GM23338 (cell line): ENCODE measurements at regions not wholly inside any gene's neighbourhood (a gene's known extent, or its start where the extent isn't known, plus 50 kb on each side); places are given as distances from the start of the nearest gene placed in this dataset.

ENCODE experiments used
- ATAC-seq: fragments of 200-7000 bp; cut with Tn5 transposase; 3 replicates; pipeline ENCODE4 v1.9.1; 2020
- DNase-seq: peaks from one replicate; pipeline ENCODE4 v3.0.0-alpha.2; 2015; ENCODE audit warnings: low spot score
- H2AFZ ChIP-seq: fragments of 200-600 bp; sonication (generic); 2 replicates; pipeline ENCODE4 v1.8.0; 2016; ENCODE audit warnings: antibody characterized with exemption, mild to moderate bottlenecking, moderate library complexity
- H3F3A ChIP-seq: fragments of 200-600 bp; sonication (generic); replicated peaks from 2 replicates; pipeline ENCODE4 v1.8.0; 2017; ENCODE audit warnings: antibody characterized with exemption, mixed run types, low read depth
- H3K27ac ChIP-seq: fragments of 200-600 bp; sonication (generic); 2 replicates; pipeline ENCODE4 v1.6.1; 2016; ENCODE audit warnings: low read depth
- H3K27me3 ChIP-seq: fragments of 200-600 bp; sonication (generic); 2 replicates; pipeline ENCODE4 v1.8.0; 2016; ENCODE audit warnings: mild to moderate bottlenecking, mixed run types, moderate library complexity; ENCODE audit not compliant: insufficient read depth
- H3K36me3 ChIP-seq: fragments of 200-600 bp; sonication (generic); 2 replicates; pipeline ENCODE4 v1.8.0; 2016; ENCODE audit warnings: mild to moderate bottlenecking; ENCODE audit not compliant: insufficient read depth
- H3K4me1 ChIP-seq: fragments of 200-600 bp; sonication (generic); 2 replicates; pipeline ENCODE4 v1.8.0; 2016; ENCODE audit warnings: mild to moderate bottlenecking, moderate library complexity; ENCODE audit not compliant: insufficient read depth
- H3K4me2 ChIP-seq: fragments of 200-600 bp; sonication (generic); 2 replicates; pipeline ENCODE4 v1.7.1; 2017; ENCODE audit warnings: mixed run types
- H3K4me3 ChIP-seq: fragments of 200-600 bp; sonication (generic); 2 replicates; pipeline ENCODE4 v1.6.1; 2016; ENCODE audit warnings: mixed run types
- H3K79me2 ChIP-seq: fragments of 200-600 bp; sonication (generic); replicated peaks from 2 replicates; pipeline ENCODE4 v1.8.0; 2017; ENCODE audit warnings: mild to moderate bottlenecking; ENCODE audit not compliant: insufficient read depth
- H3K9me2 ChIP-seq: fragments of 200-600 bp; sonication (generic); 2 replicates; pipeline ENCODE4 v1.8.0; 2017; ENCODE audit not compliant: insufficient read depth
- H4K20me1 ChIP-seq: fragments of 200-600 bp; sonication (generic); replicated peaks from 2 replicates; pipeline ENCODE4 v1.8.0; 2017; ENCODE audit warnings: mild to moderate bottlenecking; ENCODE audit not compliant: insufficient read depth
- H3K27ac Mint-ChIP-seq: 2 replicates; pipeline ENCODE4 v1.8.0; 2020; ENCODE audit warnings: inconsistent platforms, mild to moderate bottlenecking, moderate library complexity, mixed read lengths
- H3K27me3 Mint-ChIP-seq: 3 replicates; pipeline ENCODE4 v1.8.0; 2022; ENCODE audit warnings: low read depth, mild to moderate bottlenecking, moderate library complexity, mixed read lengths, inconsistent platforms; ENCODE audit not compliant: insufficient read depth, poor library complexity
- H3K36me3 Mint-ChIP-seq: 3 replicates; pipeline ENCODE4 v1.8.0; 2021; ENCODE audit warnings: low read depth, mild to moderate bottlenecking, inconsistent platforms, moderate library complexity, mixed read lengths
- H3K4me1 Mint-ChIP-seq: 3 replicates; pipeline ENCODE4 v1.8.0; 2020; ENCODE audit warnings: mild to moderate bottlenecking, inconsistent platforms, mixed read lengths
- H3K4me3 Mint-ChIP-seq: 3 replicates; pipeline ENCODE4 v1.8.0; 2021; ENCODE audit warnings: moderate library complexity, mild to moderate bottlenecking, inconsistent platforms, mixed read lengths
- H3K9me3 Mint-ChIP-seq: 3 replicates; pipeline ENCODE4 v1.8.0; 2020; ENCODE audit warnings: moderate library complexity, mild to moderate bottlenecking, inconsistent platforms, mixed read lengths
- CREB1 ChIP-seq: fragments of 250-450 bp; sonication (Bioruptor Pico); IDR thresholded peaks from 2 replicates; pipeline ENCODE4 v1.5.0; 2020; ENCODE audit warnings: low read depth, mild to moderate bottlenecking, moderate library complexity
- EZH2 ChIP-seq: fragments of 200-600 bp; sonication (generic); IDR thresholded peaks from one replicate; pipeline ENCODE4 v1.8.0; 2017; ENCODE audit warnings: antibody characterized with exemption, mild to moderate bottlenecking, low read depth; ENCODE audit not compliant: unreplicated experiment
- EZH2phosphoT487 ChIP-seq: fragments of 200-600 bp; sonication (generic); IDR thresholded peaks from one replicate; pipeline ENCODE4 v1.8.1; 2018; ENCODE audit warnings: antibody characterized with exemption; ENCODE audit not compliant: unreplicated experiment
- JUNB ChIP-seq: IDR thresholded peaks from one replicate; pipeline ENCODE4 v1.6.1; 2016; ENCODE audit warnings: antibody characterized with exemption; ENCODE audit not compliant: unreplicated experiment
- NANOG ChIP-seq: IDR thresholded peaks from 2 replicates; pipeline ENCODE4 v1.6.1; 2016; ENCODE audit warnings: antibody characterized with exemption, borderline replicate concordance
- POLR2AphosphoS5 ChIP-seq: IDR thresholded peaks from 2 replicates; pipeline ENCODE4 v1.6.1; 2016; ENCODE audit warnings: antibody characterized with exemption, low read depth
- REST ChIP-seq: IDR thresholded peaks from one replicate; pipeline ENCODE4 v1.6.1; 2018; ENCODE audit warnings: antibody characterized with exemption; ENCODE audit not compliant: unreplicated experiment
- STAT1 ChIP-seq: IDR thresholded peaks from one replicate; pipeline ENCODE4 v1.6.1; 2016; ENCODE audit warnings: antibody characterized with exemption; ENCODE audit not compliant: unreplicated experiment
- ZNF114 ChIP-seq: fragments of 250-450 bp; sonication (Bioruptor Pico); IDR thresholded peaks from 2 replicates; pipeline ENCODE4 v1.5.0; 2020; ENCODE audit warnings: mild to moderate bottlenecking, moderate library complexity
- ZNF331 ChIP-seq: fragments of 250-450 bp; sonication (Bioruptor Pico); IDR thresholded peaks from 2 replicates; pipeline ENCODE4 v1.5.0; 2020; ENCODE audit warnings: low read depth, mild to moderate bottlenecking, moderate library complexity
- TF ChIP-seq, protein P1 (sequence below): IDR thresholded peaks from 2 replicates; pipeline ENCODE4 v1.6.1; 2016; ENCODE audit warnings: antibody characterized with exemption
- TF ChIP-seq, protein P2 (sequence below), 2 experiments: fragments of 200-600 bp in 1 of 2; sonication (generic) in 1 of 2; conservative IDR thresholded peaks; 2 replicates each; pipeline versions ENCODE4 v1.5.1 to v1.6.1; 2016 to 2017; ENCODE audit warnings: antibody characterized with exemption in 2 of 2, low read depth in 2 of 2, mild to moderate bottlenecking in 2 of 2, moderate library complexity in 1 of 2
- TF ChIP-seq, protein P3 (sequence below): fragments of 250-450 bp; sonication (Bioruptor Pico); IDR thresholded peaks from 2 replicates; pipeline ENCODE4 v1.5.0; 2020; ENCODE audit warnings: mild to moderate bottlenecking, moderate library complexity

DNA sequence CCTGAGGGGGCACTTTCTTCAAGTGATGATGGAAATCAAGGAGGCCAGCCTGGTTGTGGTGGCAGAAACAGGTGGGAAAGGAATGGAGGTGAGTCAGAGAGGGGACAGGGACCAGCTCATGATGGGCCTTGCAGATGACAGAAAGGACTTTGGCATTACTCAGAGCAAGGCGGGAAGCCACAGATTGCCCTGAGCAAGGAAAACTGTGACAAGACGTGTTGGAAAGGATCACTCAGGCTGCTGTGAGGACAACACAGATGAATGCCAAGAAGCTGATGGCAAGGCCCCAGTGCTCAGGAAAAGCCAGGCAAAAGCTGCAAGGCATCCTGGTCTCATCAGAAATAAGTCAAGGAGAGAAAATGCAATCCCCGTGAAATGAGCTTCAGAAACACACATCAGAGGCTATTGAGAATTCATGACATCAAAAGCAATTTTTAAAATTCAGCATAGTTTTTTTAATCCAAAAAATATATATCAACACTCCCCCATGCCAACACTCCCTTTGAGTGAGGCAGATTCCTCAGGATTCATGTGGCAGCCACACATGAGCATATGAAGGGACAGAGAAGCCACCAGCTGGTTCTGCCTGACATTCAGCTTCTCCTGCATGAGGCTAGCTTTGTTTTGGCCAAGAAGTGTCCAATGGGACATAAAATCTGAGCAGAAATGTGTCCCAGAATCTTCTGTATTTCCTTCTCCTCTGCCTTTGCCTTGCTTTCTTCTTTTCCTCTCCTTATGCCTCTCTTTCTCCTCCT lies 244.5 kb upstream of the MYO3A start:
- H3K27ac ChIP-seq, result no peak overlapping the region
- no peak for ATAC-seq
- no peaks in the 10 kb centered on the region for H3K4me1 Mint-ChIP-seq
- no peaks in the 10 kb centered on the region for H3K9me3 Mint-ChIP-seq
- H3K4me1 ChIP-seq, result no peaks in the 10 kb centered on the region
- no peaks in the 10 kb centered on the region for H4K20me1 ChIP-seq
- no peak overlapping the region for H3K4me3 Mint-ChIP-seq
- H3K27me3 ChIP-seq, result no peaks in the 10 kb centered on the region
- TF ChIP-seq JUNB, result no peak
- TF ChIP-seq, protein P1, sequence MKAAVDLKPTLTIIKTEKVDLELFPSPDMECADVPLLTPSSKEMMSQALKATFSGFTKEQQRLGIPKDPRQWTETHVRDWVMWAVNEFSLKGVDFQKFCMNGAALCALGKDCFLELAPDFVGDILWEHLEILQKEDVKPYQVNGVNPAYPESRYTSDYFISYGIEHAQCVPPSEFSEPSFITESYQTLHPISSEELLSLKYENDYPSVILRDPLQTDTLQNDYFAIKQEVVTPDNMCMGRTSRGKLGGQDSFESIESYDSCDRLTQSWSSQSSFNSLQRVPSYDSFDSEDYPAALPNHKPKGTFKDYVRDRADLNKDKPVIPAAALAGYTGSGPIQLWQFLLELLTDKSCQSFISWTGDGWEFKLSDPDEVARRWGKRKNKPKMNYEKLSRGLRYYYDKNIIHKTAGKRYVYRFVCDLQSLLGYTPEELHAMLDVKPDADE, result no peak
- TF ChIP-seq ZNF331 (CRISPR knock-in tag), result no peak
- TF ChIP-seq, protein P2, sequence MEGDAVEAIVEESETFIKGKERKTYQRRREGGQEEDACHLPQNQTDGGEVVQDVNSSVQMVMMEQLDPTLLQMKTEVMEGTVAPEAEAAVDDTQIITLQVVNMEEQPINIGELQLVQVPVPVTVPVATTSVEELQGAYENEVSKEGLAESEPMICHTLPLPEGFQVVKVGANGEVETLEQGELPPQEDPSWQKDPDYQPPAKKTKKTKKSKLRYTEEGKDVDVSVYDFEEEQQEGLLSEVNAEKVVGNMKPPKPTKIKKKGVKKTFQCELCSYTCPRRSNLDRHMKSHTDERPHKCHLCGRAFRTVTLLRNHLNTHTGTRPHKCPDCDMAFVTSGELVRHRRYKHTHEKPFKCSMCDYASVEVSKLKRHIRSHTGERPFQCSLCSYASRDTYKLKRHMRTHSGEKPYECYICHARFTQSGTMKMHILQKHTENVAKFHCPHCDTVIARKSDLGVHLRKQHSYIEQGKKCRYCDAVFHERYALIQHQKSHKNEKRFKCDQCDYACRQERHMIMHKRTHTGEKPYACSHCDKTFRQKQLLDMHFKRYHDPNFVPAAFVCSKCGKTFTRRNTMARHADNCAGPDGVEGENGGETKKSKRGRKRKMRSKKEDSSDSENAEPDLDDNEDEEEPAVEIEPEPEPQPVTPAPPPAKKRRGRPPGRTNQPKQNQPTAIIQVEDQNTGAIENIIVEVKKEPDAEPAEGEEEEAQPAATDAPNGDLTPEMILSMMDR (conservative IDR thresholded peaks at IDR 0.05; ENCODE audit: low read depth in 2 of 2), result no peak
- no peak for TF ChIP-seq REST
- no peak for TF ChIP-seq POLR2AphosphoS5
- no peak for TF ChIP-seq CREB1 (CRISPR knock-in tag)
- no peak for TF ChIP-seq NANOG
- TF ChIP-seq EZH2phosphoT487, result no peak
- TF ChIP-seq STAT1, result no peak
- no peak for TF ChIP-seq ZNF114 (CRISPR knock-in tag)
- TF ChIP-seq EZH2, result no peak
- TF ChIP-seq, protein P3, sequence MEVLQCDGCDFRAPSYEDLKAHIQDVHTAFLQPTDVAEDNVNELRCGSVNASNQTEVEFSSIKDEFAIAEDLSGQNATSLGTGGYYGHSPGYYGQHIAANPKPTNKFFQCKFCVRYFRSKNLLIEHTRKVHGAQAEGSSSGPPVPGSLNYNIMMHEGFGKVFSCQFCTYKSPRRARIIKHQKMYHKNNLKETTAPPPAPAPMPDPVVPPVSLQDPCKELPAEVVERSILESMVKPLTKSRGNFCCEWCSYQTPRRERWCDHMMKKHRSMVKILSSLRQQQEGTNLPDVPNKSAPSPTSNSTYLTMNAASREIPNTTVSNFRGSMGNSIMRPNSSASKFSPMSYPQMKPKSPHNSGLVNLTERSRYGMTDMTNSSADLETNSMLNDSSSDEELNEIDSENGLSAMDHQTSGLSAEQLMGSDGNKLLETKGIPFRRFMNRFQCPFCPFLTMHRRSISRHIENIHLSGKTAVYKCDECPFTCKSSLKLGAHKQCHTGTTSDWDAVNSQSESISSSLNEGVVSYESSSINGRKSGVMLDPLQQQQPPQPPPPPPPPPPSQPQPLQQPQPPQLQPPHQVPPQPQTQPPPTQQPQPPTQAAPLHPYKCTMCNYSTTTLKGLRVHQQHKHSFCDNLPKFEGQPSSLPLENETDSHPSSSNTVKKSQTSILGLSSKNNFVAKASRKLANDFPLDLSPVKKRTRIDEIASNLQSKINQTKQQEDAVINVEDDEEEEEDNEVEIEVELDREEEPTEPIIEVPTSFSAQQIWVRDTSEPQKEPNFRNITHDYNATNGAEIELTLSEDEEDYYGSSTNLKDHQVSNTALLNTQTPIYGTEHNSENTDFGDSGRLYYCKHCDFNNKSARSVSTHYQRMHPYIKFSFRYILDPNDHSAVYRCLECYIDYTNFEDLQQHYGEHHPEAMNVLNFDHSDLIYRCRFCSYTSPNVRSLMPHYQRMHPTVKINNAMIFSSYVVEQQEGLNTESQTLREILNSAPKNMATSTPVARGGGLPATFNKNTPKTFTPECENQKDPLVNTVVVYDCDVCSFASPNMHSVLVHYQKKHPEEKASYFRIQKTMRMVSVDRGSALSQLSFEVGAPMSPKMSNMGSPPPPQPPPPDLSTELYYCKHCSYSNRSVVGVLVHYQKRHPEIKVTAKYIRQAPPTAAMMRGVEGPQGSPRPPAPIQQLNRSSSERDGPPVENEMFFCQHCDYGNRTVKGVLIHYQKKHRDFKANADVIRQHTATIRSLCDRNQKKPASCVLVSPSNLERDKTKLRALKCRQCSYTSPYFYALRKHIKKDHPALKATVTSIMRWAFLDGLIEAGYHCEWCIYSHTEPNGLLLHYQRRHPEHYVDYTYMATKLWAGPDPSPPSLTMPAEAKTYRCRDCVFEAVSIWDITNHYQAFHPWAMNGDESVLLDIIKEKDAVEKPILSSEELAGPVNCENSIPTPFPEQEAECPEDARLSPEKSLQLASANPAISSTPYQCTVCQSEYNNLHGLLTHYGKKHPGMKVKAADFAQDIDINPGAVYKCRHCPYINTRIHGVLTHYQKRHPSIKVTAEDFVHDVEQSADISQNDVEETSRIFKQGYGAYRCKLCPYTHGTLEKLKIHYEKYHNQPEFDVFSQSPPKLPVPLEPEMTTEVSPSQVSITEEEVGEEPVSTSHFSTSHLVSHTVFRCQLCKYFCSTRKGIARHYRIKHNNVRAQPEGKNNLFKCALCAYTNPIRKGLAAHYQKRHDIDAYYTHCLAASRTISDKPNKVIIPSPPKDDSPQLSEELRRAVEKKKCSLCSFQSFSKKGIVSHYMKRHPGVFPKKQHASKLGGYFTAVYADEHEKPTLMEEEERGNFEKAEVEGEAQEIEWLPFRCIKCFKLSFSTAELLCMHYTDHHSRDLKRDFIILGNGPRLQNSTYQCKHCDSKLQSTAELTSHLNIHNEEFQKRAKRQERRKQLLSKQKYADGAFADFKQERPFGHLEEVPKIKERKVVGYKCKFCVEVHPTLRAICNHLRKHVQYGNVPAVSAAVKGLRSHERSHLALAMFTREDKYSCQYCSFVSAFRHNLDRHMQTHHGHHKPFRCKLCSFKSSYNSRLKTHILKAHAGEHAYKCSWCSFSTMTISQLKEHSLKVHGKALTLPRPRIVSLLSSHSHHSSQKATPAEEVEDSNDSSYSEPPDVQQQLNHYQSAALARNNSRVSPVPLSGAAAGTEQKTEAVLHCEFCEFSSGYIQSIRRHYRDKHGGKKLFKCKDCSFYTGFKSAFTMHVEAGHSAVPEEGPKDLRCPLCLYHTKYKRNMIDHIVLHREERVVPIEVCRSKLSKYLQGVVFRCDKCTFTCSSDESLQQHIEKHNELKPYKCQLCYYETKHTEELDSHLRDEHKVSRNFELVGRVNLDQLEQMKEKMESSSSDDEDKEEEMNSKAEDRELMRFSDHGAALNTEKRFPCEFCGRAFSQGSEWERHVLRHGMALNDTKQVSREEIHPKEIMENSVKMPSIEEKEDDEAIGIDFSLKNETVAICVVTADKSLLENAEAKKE (CRISPR knock-in tag), result no peak
- no peak overlapping the region for H3K4me3 ChIP-seq
- no peak overlapping the region for H3K4me2 ChIP-seq
- DNase-seq, result no peak
- 0 out of 2 replicates have a peak, but pooled peaks cover 8% of the 10 kb centered on the region for H3K9me2 ChIP-seq
- H2AFZ ChIP-seq, result no peak overlapping the region
- H3F3A ChIP-seq, result no peaks in the 10 kb centered on the region
- no peak overlapping the region for H3K27ac Mint-ChIP-seq
- H3K36me3 Mint-ChIP-seq, result no peaks in the 10 kb centered on the region
- peaks cover 6% of the 10 kb centered on the region for H3K27me3 Mint-ChIP-seq
- no peaks in the 10 kb centered on the region for H3K36me3 ChIP-seq
- H3K79me2 ChIP-seq, result no peaks in the 10 kb centered on the region
